ENCODE measurements at regions not wholly inside any gene's neighbourhood (a gene's known extent, or its start where the extent isn't known, plus 50 kb on each side); places are given as distances from the start of the nearest gene placed in this dataset.

DNA sequence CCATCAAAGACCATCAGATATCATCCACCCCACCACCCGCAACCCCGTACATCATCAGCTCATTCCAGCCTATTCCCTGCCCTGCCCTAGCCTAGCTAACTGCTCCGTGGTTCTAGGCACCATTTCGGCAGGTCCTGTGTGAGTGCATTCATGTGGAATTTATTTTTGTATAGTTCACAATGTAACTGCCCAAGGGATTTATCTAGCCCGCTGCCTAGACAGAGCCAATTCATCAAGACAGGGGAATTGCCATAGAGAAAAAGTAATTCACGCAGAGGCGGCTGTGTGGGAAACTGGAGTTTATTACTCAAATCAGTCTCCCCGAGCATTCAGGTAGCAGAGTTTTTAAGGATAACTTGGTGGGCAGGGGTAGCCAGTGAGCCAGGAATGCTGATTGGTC, 109.2 kb upstream of the UBL3 start:
- TF ChIP-seq, protein P1, sequence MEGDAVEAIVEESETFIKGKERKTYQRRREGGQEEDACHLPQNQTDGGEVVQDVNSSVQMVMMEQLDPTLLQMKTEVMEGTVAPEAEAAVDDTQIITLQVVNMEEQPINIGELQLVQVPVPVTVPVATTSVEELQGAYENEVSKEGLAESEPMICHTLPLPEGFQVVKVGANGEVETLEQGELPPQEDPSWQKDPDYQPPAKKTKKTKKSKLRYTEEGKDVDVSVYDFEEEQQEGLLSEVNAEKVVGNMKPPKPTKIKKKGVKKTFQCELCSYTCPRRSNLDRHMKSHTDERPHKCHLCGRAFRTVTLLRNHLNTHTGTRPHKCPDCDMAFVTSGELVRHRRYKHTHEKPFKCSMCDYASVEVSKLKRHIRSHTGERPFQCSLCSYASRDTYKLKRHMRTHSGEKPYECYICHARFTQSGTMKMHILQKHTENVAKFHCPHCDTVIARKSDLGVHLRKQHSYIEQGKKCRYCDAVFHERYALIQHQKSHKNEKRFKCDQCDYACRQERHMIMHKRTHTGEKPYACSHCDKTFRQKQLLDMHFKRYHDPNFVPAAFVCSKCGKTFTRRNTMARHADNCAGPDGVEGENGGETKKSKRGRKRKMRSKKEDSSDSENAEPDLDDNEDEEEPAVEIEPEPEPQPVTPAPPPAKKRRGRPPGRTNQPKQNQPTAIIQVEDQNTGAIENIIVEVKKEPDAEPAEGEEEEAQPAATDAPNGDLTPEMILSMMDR (IDR thresholded peaks at IDR 0.05) = no peak
- no peak for TF ChIP-seq POLR2A (IDR thresholded peaks at IDR 0.05)

All from uterus (tissue), 2 donors.